Nephron (organoid): ENCODE measurements at regions not wholly inside any gene's neighbourhood (a gene's known extent, or its start where the extent isn't known, plus 50 kb on each side); places are given as distances from the start of the nearest gene placed in this dataset.

Source experiments
- H3K27ac Mint-ChIP-seq, 3 experiments: 2 replicates each; pipeline ENCODE4 v1.8.0; 2020; ENCODE audit warnings: mixed read lengths in 3 of 3, mild to moderate bottlenecking in 2 of 3, moderate library complexity in 1 of 3
- H3K27me3 Mint-ChIP-seq: 2 replicates; pipeline ENCODE4 v1.8.0; 2021; ENCODE audit warnings: low read depth, mild to moderate bottlenecking, moderate library complexity, mixed read lengths
- H3K36me3 Mint-ChIP-seq: 2 replicates; pipeline ENCODE4 v1.8.0; 2020; ENCODE audit warnings: low read depth, mixed read lengths
- H3K4me1 Mint-ChIP-seq: 2 replicates; pipeline ENCODE4 v1.8.0; 2020; ENCODE audit warnings: mixed read lengths
- H3K4me3 Mint-ChIP-seq, 3 experiments: 2 replicates each; pipeline ENCODE4 v1.8.0; 2020; ENCODE audit warnings: mild to moderate bottlenecking in 3 of 3, mixed read lengths in 3 of 3, moderate library complexity in 2 of 3
- H3K9me3 Mint-ChIP-seq: 2 replicates; pipeline ENCODE4 v1.8.0; 2020; ENCODE audit warnings: mixed read lengths
- TF ChIP-seq, protein P1 (sequence below), 3 experiments: fragments of 200-600 bp; sonication (generic); IDR thresholded peaks; one replicate each; pipeline ENCODE4 v1.5.0; 2021; ENCODE audit warnings: antibody characterized with exemption in 3 of 3; ENCODE audit not compliant: unreplicated experiment in 3 of 3

DNA sequence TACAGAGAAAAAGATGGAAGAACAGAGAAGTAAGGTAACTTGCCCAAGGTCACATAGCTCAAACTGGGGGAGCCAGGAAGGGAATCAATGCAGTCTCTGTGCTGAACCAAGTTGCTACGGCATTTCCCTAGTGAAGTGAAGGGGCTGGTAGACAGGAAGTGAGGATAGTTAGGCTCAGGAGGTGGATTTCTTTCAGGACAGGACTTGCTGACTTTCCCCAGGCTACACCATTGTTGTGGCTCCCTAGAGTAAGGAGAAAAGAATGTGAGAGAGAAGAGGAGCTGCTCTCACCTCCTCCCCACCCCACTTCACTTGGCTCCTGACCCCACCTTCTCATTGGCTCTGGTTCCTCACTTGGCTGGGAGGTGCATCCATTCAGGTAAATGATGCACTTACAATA, 316.9 kb downstream of the INHBA start:
- H3K4me3 Mint-ChIP-seq, result no peak overlapping the region
- TF ChIP-seq, protein P1, sequence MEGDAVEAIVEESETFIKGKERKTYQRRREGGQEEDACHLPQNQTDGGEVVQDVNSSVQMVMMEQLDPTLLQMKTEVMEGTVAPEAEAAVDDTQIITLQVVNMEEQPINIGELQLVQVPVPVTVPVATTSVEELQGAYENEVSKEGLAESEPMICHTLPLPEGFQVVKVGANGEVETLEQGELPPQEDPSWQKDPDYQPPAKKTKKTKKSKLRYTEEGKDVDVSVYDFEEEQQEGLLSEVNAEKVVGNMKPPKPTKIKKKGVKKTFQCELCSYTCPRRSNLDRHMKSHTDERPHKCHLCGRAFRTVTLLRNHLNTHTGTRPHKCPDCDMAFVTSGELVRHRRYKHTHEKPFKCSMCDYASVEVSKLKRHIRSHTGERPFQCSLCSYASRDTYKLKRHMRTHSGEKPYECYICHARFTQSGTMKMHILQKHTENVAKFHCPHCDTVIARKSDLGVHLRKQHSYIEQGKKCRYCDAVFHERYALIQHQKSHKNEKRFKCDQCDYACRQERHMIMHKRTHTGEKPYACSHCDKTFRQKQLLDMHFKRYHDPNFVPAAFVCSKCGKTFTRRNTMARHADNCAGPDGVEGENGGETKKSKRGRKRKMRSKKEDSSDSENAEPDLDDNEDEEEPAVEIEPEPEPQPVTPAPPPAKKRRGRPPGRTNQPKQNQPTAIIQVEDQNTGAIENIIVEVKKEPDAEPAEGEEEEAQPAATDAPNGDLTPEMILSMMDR (IDR thresholded peaks at IDR 0.05; ENCODE audit: unreplicated experiment in 3 of 3), result no peak
- H3K27me3 Mint-ChIP-seq, result no peaks in the 10 kb centered on the region
- H3K27ac Mint-ChIP-seq, result no peak overlapping the region
- no peaks in the 10 kb centered on the region for H3K9me3 Mint-ChIP-seq
- no peaks in the 10 kb centered on the region for H3K36me3 Mint-ChIP-seq
- no peaks in the 10 kb centered on the region for H3K4me1 Mint-ChIP-seq

DNA sequence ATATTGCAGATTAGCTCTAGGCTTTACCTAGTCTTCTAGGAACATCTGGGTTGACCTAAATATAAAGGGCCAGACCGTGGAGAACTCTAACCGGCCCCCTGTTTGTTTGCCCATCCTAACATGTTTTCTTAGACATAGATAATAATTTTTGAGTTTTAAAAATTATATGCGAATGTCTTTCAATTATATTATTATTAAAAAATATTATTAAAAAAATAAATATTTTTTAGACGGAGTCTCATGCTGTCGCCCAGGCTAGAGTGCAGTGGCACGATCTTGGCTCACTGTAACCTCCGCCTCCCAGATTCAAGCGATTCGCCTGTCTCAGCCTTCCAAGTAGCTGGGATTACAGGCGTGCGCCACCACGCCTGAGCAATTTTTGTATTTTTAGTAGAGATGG, 318.5 kb downstream of the INHBA start:
- Mint-ChIP-seq H3K27ac (no peak overlapping the region), H3K4me1 (no peaks in the 10 kb centered on the region), H3K36me3 (no peaks in the 10 kb centered on the region), H3K27me3 (no peaks in the 10 kb centered on the region), H3K4me3 (no peak overlapping the region), H3K9me3 (no peaks in the 10 kb centered on the region)
- TF ChIP-seq, protein P1 (IDR thresholded peaks at IDR 0.05; ENCODE audit: unreplicated experiment in 3 of 3), result no peak

DNA sequence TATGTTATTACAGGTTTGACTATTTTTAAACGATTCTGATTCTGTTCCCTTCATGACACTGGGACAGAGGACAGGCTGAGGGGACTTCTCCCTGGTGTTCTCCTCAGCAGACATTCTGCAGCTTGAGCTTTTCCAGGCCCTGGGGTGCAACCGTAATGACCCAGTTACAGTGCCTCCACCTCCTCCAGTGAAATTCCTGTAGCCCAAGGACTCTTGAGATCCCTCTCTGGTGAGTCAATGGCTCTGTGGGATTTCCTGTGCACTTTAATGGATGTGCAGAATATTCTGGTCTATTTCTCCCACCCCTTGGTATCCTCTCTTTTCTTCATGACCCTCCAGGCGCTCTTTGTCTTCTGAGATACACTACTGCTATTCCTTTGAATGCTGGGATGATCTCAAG, 319.3 kb downstream of the INHBA start:
- Mint-ChIP-seq H3K9me3 (no peaks in the 10 kb centered on the region), H3K36me3 (no peaks in the 10 kb centered on the region), H3K27me3 (peaks cover 3% of the 10 kb centered on the region), H3K4me3 (no peak overlapping the region), H3K27ac (no peak overlapping the region), H3K4me1 (no peaks in the 10 kb centered on the region)
- TF ChIP-seq, protein P1 (IDR thresholded peaks at IDR 0.05; ENCODE audit: unreplicated experiment in 3 of 3), result no peak

DNA sequence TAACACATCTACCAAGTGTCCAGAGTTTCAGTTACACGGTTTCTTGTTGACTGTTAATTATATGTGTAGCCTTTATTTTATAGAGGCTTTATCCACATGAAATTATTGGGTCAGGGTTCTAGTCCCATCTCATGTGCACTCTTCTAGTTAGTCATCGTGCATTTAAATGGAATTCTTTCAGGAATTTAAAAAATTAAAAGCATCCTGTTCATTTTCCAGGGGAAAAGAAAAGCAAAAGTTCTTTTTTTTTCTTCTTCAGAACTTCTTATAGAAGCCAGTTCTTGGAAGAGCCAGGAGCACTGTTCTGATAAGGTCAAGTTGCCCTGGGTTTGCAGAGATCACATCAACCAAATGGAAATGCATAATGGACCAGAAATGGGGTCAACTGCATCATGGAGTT, 324.7 kb downstream of the INHBA start:
- H3K27ac Mint-ChIP-seq, result no peak overlapping the region
- H3K4me1 Mint-ChIP-seq, result no peaks in the 10 kb centered on the region
- peaks cover 14% of the 10 kb centered on the region for H3K27me3 Mint-ChIP-seq
- TF ChIP-seq, protein P1 (IDR thresholded peaks at IDR 0.05; ENCODE audit: unreplicated experiment in 3 of 3), result no peak
- no peaks in the 10 kb centered on the region for H3K9me3 Mint-ChIP-seq
- H3K4me3 Mint-ChIP-seq, result no peak overlapping the region
- no peaks in the 10 kb centered on the region for H3K36me3 Mint-ChIP-seq

DNA sequence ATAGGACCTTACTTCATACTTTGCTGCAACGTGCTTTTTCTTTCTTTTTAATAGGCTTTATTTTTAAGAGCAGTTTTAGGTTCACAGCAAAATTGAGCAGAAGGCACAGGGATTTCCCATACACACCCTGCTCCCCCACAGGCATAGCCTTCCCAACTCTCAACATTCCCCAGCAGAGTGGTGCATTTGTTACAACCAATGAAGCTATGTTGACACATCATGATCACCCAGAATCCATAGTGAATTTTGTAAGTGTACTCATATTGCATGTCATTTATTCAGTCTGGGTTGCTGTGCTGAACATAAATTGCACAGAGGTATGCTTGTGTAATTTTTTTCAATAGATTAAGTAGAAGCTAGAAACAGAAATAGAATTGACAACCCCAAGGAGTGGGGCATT, 327.3 kb downstream of the INHBA start:
- H3K27ac Mint-ChIP-seq, result no peak overlapping the region
- TF ChIP-seq, protein P1 (IDR thresholded peaks at IDR 0.05; ENCODE audit: unreplicated experiment in 3 of 3), result no peak
- no peaks in the 10 kb centered on the region for H3K9me3 Mint-ChIP-seq
- H3K27me3 Mint-ChIP-seq, result peaks cover 14% of the 10 kb centered on the region
- no peak overlapping the region for H3K4me3 Mint-ChIP-seq
- H3K36me3 Mint-ChIP-seq, result no peaks in the 10 kb centered on the region
- no peaks in the 10 kb centered on the region for H3K4me1 Mint-ChIP-seq

DNA sequence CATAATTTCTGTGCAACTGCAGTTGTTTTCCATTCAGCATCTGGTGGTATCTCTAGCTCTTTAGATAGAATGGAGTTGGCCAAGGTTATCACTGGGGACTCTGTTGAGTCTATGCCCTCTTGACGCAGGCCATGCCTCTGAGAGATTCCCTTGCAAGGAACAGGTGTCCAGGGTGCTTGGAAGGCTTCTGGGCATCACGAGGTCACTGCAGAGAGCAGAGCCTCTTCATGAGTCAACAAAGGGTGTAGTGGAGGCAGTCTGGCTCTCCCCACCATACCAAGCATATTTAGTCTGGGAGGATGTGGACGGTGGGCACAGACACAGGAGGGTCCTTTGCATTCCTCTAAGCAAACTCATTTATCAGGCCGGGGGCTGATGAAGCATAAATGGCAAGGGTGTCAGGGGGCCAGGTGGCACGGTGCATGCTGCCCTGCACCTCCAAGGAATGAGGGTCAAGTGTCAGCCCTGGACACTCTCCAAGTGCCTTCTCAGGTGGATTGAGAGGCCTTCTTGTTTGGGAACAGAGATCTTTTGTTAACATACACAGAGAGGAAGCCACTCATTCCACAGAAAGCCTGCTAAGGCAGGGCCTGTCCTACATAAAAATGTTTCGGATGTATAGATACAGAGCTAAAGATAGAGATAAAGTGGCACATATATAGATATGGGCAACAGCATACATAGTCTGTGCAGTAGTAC, 328.6 kb downstream of the INHBA start:
- no peaks in the 10 kb centered on the region for H3K36me3 Mint-ChIP-seq
- TF ChIP-seq, protein P1 (IDR thresholded peaks at IDR 0.05; ENCODE audit: unreplicated experiment in 3 of 3), result no peak
- no peak overlapping the region for H3K4me3 Mint-ChIP-seq
- H3K27ac Mint-ChIP-seq, result no peak overlapping the region
- no peaks in the 10 kb centered on the region for H3K9me3 Mint-ChIP-seq
- H3K27me3 Mint-ChIP-seq, result peaks cover 14% of the 10 kb centered on the region
- no peaks in the 10 kb centered on the region for H3K4me1 Mint-ChIP-seq
